H1 (cell line): ENCODE measurements at regions not wholly inside any gene's neighbourhood (a gene's known extent, or its start where the extent isn't known, plus 50 kb on each side); places are given as distances from the start of the nearest gene placed in this dataset.

ENCODE experiments used
- CTCF ChIA-PET: fragments of 300-600 bp; sonication (Branson Sonifier 250); formaldehyde crosslinking; loops from one replicate; lab custom pipeline; 2021; ENCODE audit not compliant: partially characterized antibody; lab: Charles Lee
- POLR2A ChIA-PET: fragments of 300-600 bp; sonication (Branson Sonifier 250); formaldehyde crosslinking; loops from one replicate; lab custom pipeline; 2021; ENCODE audit warnings: inconsistent platforms; ENCODE audit not compliant: partially characterized antibody; lab: Charles Lee
- DNase-seq, 2 experiments: peaks; one replicate each; pipeline versions ENCODE4 v3.0.0 to v3.0.0-alpha.2; 2010 to 2022; ENCODE audit warnings: low spot score in 2 of 2, low read depth in 1 of 2, mixed read lengths in 1 of 2
- FAIRE-seq: peaks from 2 replicates; lab custom pipeline; 2011; peaks lifted over from hg19 to GRCh38; lab: Jason Lieb, UNC
- H2AFZ ChIP-seq: 2 replicates; pipeline ENCODE4 v1.8.1; 2012; ENCODE audit warnings: low read length, inconsistent platforms
- H2AK5ac ChIP-seq: 2 replicates; pipeline ENCODE4 v1.6.1; 2013; ENCODE audit warnings: low read depth, low read length
- H2BK120ac ChIP-seq: replicated peaks from 2 replicates; pipeline ENCODE3; 2013; ENCODE audit warnings: low read depth, low read length, inconsistent platforms
- H2BK12ac ChIP-seq: 2 replicates; pipeline ENCODE4 v1.6.1; 2013; ENCODE audit warnings: low read depth, low read length
- H2BK15ac ChIP-seq: 2 replicates; pipeline ENCODE4 v1.6.1; 2013; ENCODE audit warnings: low read length
- H2BK20ac ChIP-seq: 2 replicates; pipeline ENCODE4 v1.6.1; 2013; ENCODE audit warnings: low read length
- H2BK5ac ChIP-seq: 2 replicates; pipeline ENCODE4 v1.6.1; 2013; ENCODE audit warnings: low read depth, low read length
- H3K14ac ChIP-seq: 2 replicates; pipeline ENCODE4 v1.6.1; 2013; ENCODE audit warnings: inconsistent platforms; ENCODE audit not compliant: insufficient read length
- H3K18ac ChIP-seq: 2 replicates; pipeline ENCODE4 v1.6.1; 2013; ENCODE audit warnings: low read length; ENCODE audit errors: extremely low read depth
- H3K23ac ChIP-seq: 2 replicates; pipeline ENCODE4 v1.6.1; 2013; ENCODE audit warnings: inconsistent platforms; ENCODE audit not compliant: insufficient read length
- H3K23me2 ChIP-seq: 2 replicates; pipeline ENCODE4 v1.6.1; 2013; ENCODE audit warnings: low read depth, low read length
- H3K27ac ChIP-seq: 2 replicates; pipeline ENCODE4 v1.6.1; 2011; ENCODE audit warnings: low read depth, low read length, inconsistent platforms
- H3K27me3 ChIP-seq, 4 experiments: replicated peaks in 1 of 4; 1 replicate in 1 of 4; 2 replicates in 3 of 4; pipeline versions ENCODE4 v1.6.1 to v1.8.1; 2011 to 2013; ENCODE audit warnings: low read length in 3 of 4, mild to moderate bottlenecking in 3 of 4, inconsistent platforms in 2 of 4, mixed read lengths in 2 of 4, moderate library complexity in 1 of 4; ENCODE audit not compliant: control insufficient read depth in 3 of 4, insufficient read depth in 3 of 4; ENCODE audit errors: extremely low read depth in 1 of 4
- H3K36me3 ChIP-seq, 4 experiments: 2 replicates each; pipeline versions ENCODE4 v1.6.1 to v1.8.1; 2011 to 2013; ENCODE audit warnings: mild to moderate bottlenecking in 4 of 4, low read length in 3 of 4, moderate library complexity in 2 of 4, control low read depth in 1 of 4, inconsistent platforms in 1 of 4; ENCODE audit not compliant: insufficient read depth in 4 of 4, control insufficient read depth in 2 of 4
- H3K4ac ChIP-seq: replicated peaks from 2 replicates; pipeline ENCODE3; 2013; ENCODE audit warnings: low read length, low read depth, mixed read lengths, inconsistent platforms; ENCODE audit not compliant: insufficient read length
- H3K4me1 ChIP-seq, 4 experiments: replicated peaks in 1 of 4; 1 replicate in 1 of 4; 2 replicates in 3 of 4; pipeline versions ENCODE4 v1.6.1 to v1.8.1; 2011 to 2013; ENCODE audit warnings: low read length in 3 of 4, inconsistent platforms in 2 of 4, mixed read lengths in 1 of 4; ENCODE audit not compliant: insufficient read depth in 4 of 4, control insufficient read depth in 3 of 4
- H3K4me2 ChIP-seq, 2 experiments: 2 replicates each; pipeline versions ENCODE4 v1.6.1 to v1.8.1; 2011 to 2013; ENCODE audit warnings: low read depth in 2 of 2, low read length in 2 of 2, control low read depth in 1 of 2, inconsistent platforms in 1 of 2, mild to moderate bottlenecking in 1 of 2; ENCODE audit not compliant: insufficient read depth in 1 of 2
- H3K4me3 ChIP-seq, 4 experiments: fragments of 200-600, 300-600 bp in 1 of 4; sonication (generic), shearing (Covaris generic), sonication (Bioruptor Twin) in 1 of 4; 2 replicates each; pipeline versions ENCODE4 v1.5.1 to v1.8.1; 2011 to 2016; ENCODE audit warnings: low read length in 4 of 4, low read depth in 3 of 4, control low read depth in 2 of 4, inconsistent platforms in 2 of 4, mild to moderate bottlenecking in 2 of 4, mixed read lengths in 1 of 4, moderate library complexity in 1 of 4; ENCODE audit not compliant: insufficient read depth in 2 of 4; ENCODE audit errors: extremely low read depth in 1 of 4
- H3K56ac ChIP-seq: replicated peaks from 2 replicates; pipeline ENCODE3; 2013; ENCODE audit warnings: low read depth, mild to moderate bottlenecking, mixed read lengths, low read length, inconsistent platforms; ENCODE audit not compliant: insufficient read length
- H3K79me1 ChIP-seq: 2 replicates; pipeline ENCODE4 v1.6.1; 2013; ENCODE audit warnings: low read depth, low read length, control low read depth
- H3K79me2 ChIP-seq, 2 experiments: 2 replicates each; pipeline versions ENCODE4 v1.6.1 to v1.8.1; 2012 to 2013; ENCODE audit warnings: low read length in 2 of 2, mild to moderate bottlenecking in 2 of 2, inconsistent platforms in 1 of 2; ENCODE audit not compliant: insufficient read depth in 2 of 2, control insufficient read depth in 1 of 2
- H3K9ac ChIP-seq, 4 experiments: replicated peaks in 1 of 4; 1 replicate in 1 of 4; 2 replicates in 3 of 4; pipeline versions ENCODE4 v1.6.1 to v1.8.1; 2011 to 2013; ENCODE audit warnings: low read depth in 3 of 4, low read length in 3 of 4, control low read depth in 2 of 4, mild to moderate bottlenecking in 2 of 4, moderate library complexity in 2 of 4, inconsistent platforms in 1 of 4; ENCODE audit errors: extremely low read depth in 1 of 4
- H3K9me3 ChIP-seq, 2 experiments: 2 replicates each; pipeline versions ENCODE4 v1.6.1 to v1.8.1; 2012 to 2013; ENCODE audit warnings: mild to moderate bottlenecking in 2 of 2, moderate library complexity in 2 of 2, control low read depth in 1 of 2, inconsistent platforms in 1 of 2, low read depth in 1 of 2, low read length in 1 of 2, mixed read lengths in 1 of 2; ENCODE audit not compliant: insufficient read depth in 2 of 2
- H4K20me1 ChIP-seq, 2 experiments: replicated peaks in 1 of 2; 2 replicates each; pipeline versions ENCODE3 to v1.8.1; 2011 to 2013; ENCODE audit warnings: inconsistent platforms in 2 of 2, low read length in 2 of 2, mild to moderate bottlenecking in 1 of 2; ENCODE audit not compliant: insufficient read depth in 2 of 2, control insufficient read depth in 1 of 2
- H4K5ac ChIP-seq: 2 replicates; pipeline ENCODE4 v1.6.1; 2013; ENCODE audit warnings: low read length, low read depth, mixed read lengths, inconsistent platforms; ENCODE audit not compliant: insufficient read length
- H4K8ac ChIP-seq: 2 replicates; pipeline ENCODE4 v1.8.0; 2013; ENCODE audit warnings: mild to moderate bottlenecking, moderate library complexity, low read length, inconsistent platforms; ENCODE audit not compliant: insufficient read depth; ENCODE audit errors: extremely low read depth
- H4K91ac ChIP-seq: replicated peaks from 2 replicates; pipeline ENCODE3; 2013; ENCODE audit warnings: low read length, mixed read lengths, inconsistent platforms; ENCODE audit not compliant: insufficient read length
- ASH2L ChIP-seq: fragments of 200-600, 300-600 bp; sonication (generic); IDR thresholded peaks from one replicate; pipeline ENCODE4 v1.7.1; 2017; ENCODE audit warnings: low read length
- BCL11A ChIP-seq, 2 experiments: IDR thresholded peaks; one replicate each; pipeline ENCODE4 v1.6.1; 2011; ENCODE audit warnings: low read depth in 2 of 2, low read length in 2 of 2, mild to moderate bottlenecking in 2 of 2
- CEBPB ChIP-seq: IDR thresholded peaks from 2 replicates; pipeline ENCODE4 v1.6.1; 2012; ENCODE audit warnings: low read depth, low read length
- EGR1 ChIP-seq: IDR thresholded peaks from 2 replicates; pipeline ENCODE4 v1.6.1; 2011; ENCODE audit warnings: low read depth, low read length, borderline replicate concordance
- FOSL1 ChIP-seq: IDR thresholded peaks from 2 replicates; pipeline ENCODE4 v1.6.1; 2011; ENCODE audit warnings: mild to moderate bottlenecking, low read depth, low read length, moderate library complexity; ENCODE audit not compliant: insufficient read depth
- GABPA ChIP-seq: IDR thresholded peaks from 2 replicates; pipeline ENCODE4 v1.6.1; 2011; ENCODE audit warnings: mild to moderate bottlenecking, low read length, moderate library complexity, borderline replicate concordance; ENCODE audit not compliant: insufficient read depth
- JUND ChIP-seq: IDR thresholded peaks from 2 replicates; pipeline ENCODE4 v1.6.1; 2011; ENCODE audit warnings: mild to moderate bottlenecking, improper control_type of control experiment, low read length
- KDM5A ChIP-seq: fragments of 200-600 bp; IDR thresholded peaks from 2 replicates; pipeline ENCODE4 v1.7.1; 2012; ENCODE audit warnings: mild to moderate bottlenecking, low read length, inconsistent platforms, mixed read lengths
- NANOG ChIP-seq: IDR thresholded peaks from 2 replicates; pipeline ENCODE4 v1.6.1; 2011; ENCODE audit warnings: low read length, low read depth, mild to moderate bottlenecking, inconsistent platforms; ENCODE audit not compliant: insufficient read depth, poor library complexity, severe bottlenecking
- RNF2 ChIP-seq: fragments of 200-900, 300-1000 bp; sonication (generic); IDR thresholded peaks from 2 replicates; pipeline ENCODE4 v1.7.1; 2016; ENCODE audit warnings: borderline replicate concordance, low read depth, mild to moderate bottlenecking, antibody characterized with exemption, low read length; ENCODE audit not compliant: poor library complexity, severe bottlenecking; ENCODE audit errors: missing control alignments
- SIX5 ChIP-seq: IDR thresholded peaks from 2 replicates; pipeline ENCODE4 v1.6.1; 2011; ENCODE audit warnings: mild to moderate bottlenecking, low read depth, low read length
- TAF7 ChIP-seq: optimal IDR thresholded peaks from 2 replicates; pipeline ENCODE3; 2011; ENCODE audit warnings: low read depth, mild to moderate bottlenecking, inconsistent platforms, low read length, moderate library complexity, borderline replicate concordance
- ZNF274 ChIP-seq: IDR thresholded peaks from 2 replicates; pipeline ENCODE4 v1.7.0; 2012; ENCODE audit warnings: low read length, borderline replicate concordance; ENCODE audit errors: extremely low read depth
- WGBS, 2 experiments: shearing (Covaris generic) in 1 of 2; methylation state at CpG; one replicate each; pipeline versions ENCODE4 v1.1.6 to v1.1.7; 2013 to 2015; ENCODE audit warnings: low lambda C conversion rate in 2 of 2, mixed read lengths in 2 of 2, inconsistent platforms in 1 of 2, low coverage in 1 of 2, missing lambda C conversion rate in 1 of 2; ENCODE audit not compliant: insufficient replicate concordance in 2 of 2, insufficient coverage in 1 of 2, insufficient read length in 1 of 2; ENCODE audit errors: extremely low coverage in 1 of 2, missing lambda C conversion rate in 1 of 2; 5-methylcytosine and 5-hydroxymethylcytosine counted together

GRCh38 chr14:104464907-104465306 is 114.7 kb upstream of the C14orf180 start:
- H4K8ac ChIP-seq, result no peak overlapping the region
- H2AFZ ChIP-seq, result no peak overlapping the region
- H3K79me1 ChIP-seq, result no peaks in the 10 kb centered on the region
- no peaks in the 10 kb centered on the region for H3K79me2 ChIP-seq
- H4K20me1 ChIP-seq, result peaks cover 0 to 5% of the 10 kb centered on the region in 2 experiments
- no peak overlapping the region for H3K23ac ChIP-seq
- TF ChIP-seq SIX5 (no peak), EGR1 (no peak), JUND (no peak), TAF7 (no peak), NANOG (no peak), ZNF274 (no peak), GABPA (no peak), FOSL1 (no peak), RNF2 (no peak), ASH2L (no peak), KDM5A (no peak), CEBPB (no peak), BCL11A (IDR thresholded peaks at IDR 0.05; ENCODE audit: low read depth in 2 of 2, low read length in 2 of 2) (no peak)
- POLR2A ChIA-PET, result interaction anchor here (0.6 kb wide), 1 partner anchor 22 kb away, joined by 3 read pairs; no protein-coding TSS in a partner anchor
- H2AK5ac ChIP-seq, result no peak overlapping the region
- H3K27ac ChIP-seq, result no peak overlapping the region
- FAIRE-seq, result no peak
- H2BK120ac ChIP-seq, result no peak overlapping the region
- DNase-seq, result peak in 1 of 2 experiments; percentile 11
- H3K23me2 ChIP-seq, result peaks cover 10% of the 10 kb centered on the region; the same call in 1 of the 2 replicates
- peaks cover 0 to 10% (median 4%) of the 10 kb centered on the region in 4 experiments; a peak in 5 of 7 replicates for H3K4me1 ChIP-seq
- H3K4me2 ChIP-seq, result no peak overlapping the region
- no peak overlapping the region for H4K5ac ChIP-seq
- no peak overlapping the region for H3K4me3 ChIP-seq
- no peak overlapping the region for H2BK12ac ChIP-seq
- H3K4ac ChIP-seq, result no peak overlapping the region
- CTCF ChIA-PET, result interaction anchor here (1.2 to 1.8 kb wide), 2 partner anchors 95 to 99 kb away, joined by 3 to 6 read pairs; no protein-coding TSS in a partner anchor
- no peaks in the 10 kb centered on the region for H3K9me3 ChIP-seq
- no peak overlapping the region for H2BK20ac ChIP-seq
- no peak overlapping the region for H3K18ac ChIP-seq
- no peak overlapping the region for H2BK5ac ChIP-seq
- H3K9ac ChIP-seq, result no peak overlapping the region
- peaks cover 11 to 28% (median 23%) of the 10 kb centered on the region in 4 experiments for H3K27me3 ChIP-seq
- H4K91ac ChIP-seq, result no peak overlapping the region
- no peak overlapping the region for H2BK15ac ChIP-seq
- H3K36me3 ChIP-seq, result no peaks in the 10 kb centered on the region
- 96% methylated on average over 6 of the region's 6 CpGs; no CpG with 5 or more reads in 1 of the 2 experiments for WGBS, 2 experiments
- no peak overlapping the region for H3K56ac ChIP-seq
- H3K14ac ChIP-seq, result no peak overlapping the region
